Heart right ventricle (tissue), 16 donors: ENCODE measurements at regions not wholly inside any gene's neighbourhood (a gene's known extent, or its start where the extent isn't known, plus 50 kb on each side); places are given as distances from the start of the nearest gene placed in this dataset.

Experiments used
- ATAC-seq, 8 donors: fragments of 200-7000 bp; cut with Tn5 transposase; one replicate each; pipeline ENCODE4 v1.9.1; 2020; ENCODE audit warnings: mild to moderate bottlenecking in 8 of 8, moderate library complexity in 8 of 8, moderate number of reproducible peaks in 1 of 8
- DNase-seq, 2 donors: peaks; one replicate each; pipeline ENCODE4 v3.0.0-alpha.2; 2020
- H3K27ac ChIP-seq, 10 donors: fragments of 200-600 bp; sonication (generic) in 2 of 10; one replicate each; pipeline versions ENCODE4 v1.5.0 to v1.8.0; 2020 to 2022; ENCODE audit warnings: mild to moderate bottlenecking in 3 of 10
- H3K27me3 ChIP-seq, 7 donors: fragments of 200-600 bp; one replicate each; pipeline ENCODE4 v1.8.0; 2021 to 2022; ENCODE audit warnings: mild to moderate bottlenecking in 2 of 7
- H3K36me3 ChIP-seq, 9 donors: fragments of 200-600 bp; sonication (generic) in 1 of 9; one replicate each; pipeline versions ENCODE4 v1.5.0 to v1.8.0; 2020 to 2022; ENCODE audit warnings: mild to moderate bottlenecking in 2 of 9
- H3K4me1 ChIP-seq, 9 donors: fragments of 200-600 bp; sonication (generic) in 1 of 9; one replicate each; pipeline versions ENCODE4 v1.5.0 to v1.8.0; 2020 to 2022; ENCODE audit warnings: mild to moderate bottlenecking in 4 of 9
- H3K4me3 ChIP-seq, 10 donors: fragments of 200-600 bp; sonication (generic) in 2 of 10; one replicate each; pipeline versions ENCODE4 v1.5.0 to v1.8.0; 2020 to 2022; ENCODE audit warnings: mild to moderate bottlenecking in 7 of 10, moderate library complexity in 2 of 10
- H3K9me3 ChIP-seq, 11 donors: fragments of 200-600 bp in 10 of 11; sonication (generic) in 2 of 11; one replicate each; pipeline versions ENCODE4 v1.5.0 to v1.8.0; 2013 to 2022; ENCODE audit warnings: mild to moderate bottlenecking in 2 of 11, control low read depth in 1 of 11, moderate library complexity in 1 of 11
- CTCF ChIP-seq, 9 donors: fragments of 200-600 bp; sonication (generic) in 2 of 9; IDR thresholded peaks; one replicate each; pipeline versions ENCODE4 v1.5.0 to v1.8.0; 2021 to 2022; ENCODE audit warnings: antibody characterized with exemption in 9 of 9, mild to moderate bottlenecking in 5 of 9, moderate library complexity in 1 of 9
- WGBS, 2 donors: extraction: QIAGEN DNeasy Blood & Tissue Kit; methylation state at CpG; one replicate each; pipeline ENCODE4 v1.1.7; 2013; ENCODE audit warnings: inconsistent platforms in 1 of 2; 5-methylcytosine and 5-hydroxymethylcytosine counted together
- intact Hi-C, 10 donors: fragments of 100-400 bp; cut with DNase I; formaldehyde crosslinking; loops; one replicate each; pipeline versions ENCODE4 v1.11.1 to v1.14.2; 2022
- donor health status: Arrhythmogenic right ventricular cardiomyopathy.
- donor health status: ischemic (EF 13 %, LVEDD 7.1; RV severe dilation, severe dysfunction).
- donor health status: healthy with polysubstance abuse.
- donor health status: DM: no; HTN: yes; CAD: no.
- donor health status: DM: no; HTN: no; CAD: no.
- donor health status: ischemic (EF 25% LVEDD 6.9; RV normal size, moderate dysfunction).
- donor health status: ischemic (EF 25% LVEDD 5.7; RV mildly dilated, moderate dysfunction).
- donor health status: healthy.
- donor health status: DM: yes; HTN: yes; CAD: no.
- donor health status: Ischemic cardiomyopathy.
- donor health status: ischemic (EF 35%, LVEDD 5.7; RV mildly dilated, moderate dysfunction).
- donor health status: nonischemic (EF 11% LVEDD 7.7; RV severe dilation, severe dysfunction).
- donor health status: DM: yes; HTN: yes; CAD: no.
- donor health status: PGD.
- donor health status: ischemic (EF 29% LVEDD 5.4; RV normal size, mild dysfunction).
- donor health status: nonischemic (EF 23%, LVEDD 6.1; RV moderate dilation, normal function).

- intact Hi-C loops: loop anchor here in 1 of 10 donors (5.0 to 10.0 kb wide), 2 partner anchors 123 to 845 kb away; no protein-coding TSS in a partner anchor
- 83 to 90% methylated on average over 3 of the region's 3 CpGs for WGBS, 2 donors
- peak overlapping the region in 1 of 10 donors; percentile 5 for H3K27ac ChIP-seq
- no peak for TF ChIP-seq CTCF (IDR thresholded peaks at IDR 0.05)
- no peak for ATAC-seq
- peak overlapping the region in 1 of 10 donors; percentile 2 for H3K4me3 ChIP-seq
- H3K4me1 ChIP-seq: no peaks in the 10 kb centered on the region
- no peaks in the 10 kb centered on the region for H3K27me3 ChIP-seq
- peaks cover 0 to 18% (median 2%) of the 10 kb centered on the region in 11 donors for H3K9me3 ChIP-seq
- DNase-seq: no peak
- no peaks in the 10 kb centered on the region for H3K36me3 ChIP-seq
Observed at GRCh38 chr15:95479308-95479707, 851.2 kb upstream of the NR2F2 start.

- no peak overlapping the region for H3K4me3 ChIP-seq
- peaks cover 0 to 32% (median 14%) of the 10 kb centered on the region in 11 donors for H3K9me3 ChIP-seq
- H3K36me3 ChIP-seq: no peaks in the 10 kb centered on the region
- H3K27ac ChIP-seq: no peak overlapping the region
- intact Hi-C loops: no loop called here
- H3K27me3 ChIP-seq: no peaks in the 10 kb centered on the region
- no peak for TF ChIP-seq CTCF (IDR thresholded peaks at IDR 0.05)
- DNase-seq (no peak), ATAC-seq (no peak)
- H3K4me1 ChIP-seq: no peaks in the 10 kb centered on the region
Observed at GRCh38 chr15:95485367-95485766, 845.1 kb upstream of the NR2F2 start.

GRCh38 chr15:95486224-95486623 lies 844.3 kb upstream of the NR2F2 start:
- Histone ChIP-seq H3K9me3 (peaks cover 0 to 32% (median 14%) of the 10 kb centered on the region in 11 donors), H3K36me3 (no peaks in the 10 kb centered on the region), H3K4me1 (no peaks in the 10 kb centered on the region), H3K4me3 (no peak overlapping the region), H3K27me3 (no peaks in the 10 kb centered on the region), H3K27ac (no peak overlapping the region)
- ATAC-seq (no peak), DNase-seq (no peak)
- TF ChIP-seq CTCF (IDR thresholded peaks at IDR 0.05): no peak
- WGBS, 2 donors: 83 to 88% methylated on average over 5 of the region's 5 CpGs
- intact Hi-C loops: no loop called here

GRCh38 chr15:95489103-95489502 lies 841.4 kb upstream of the NR2F2 start:
- H3K9me3 ChIP-seq: peaks cover 0 to 20% (median 14%) of the 10 kb centered on the region in 11 donors
- no peaks in the 10 kb centered on the region for H3K27me3 ChIP-seq
- intact Hi-C loops: no loop called here
- DNase-seq (no peak), ATAC-seq (no peak)
- H3K27ac ChIP-seq: no peak overlapping the region
- no peak overlapping the region for H3K4me3 ChIP-seq
- 97% methylated on average over 5 of the region's 5 CpGs for WGBS, 2 donors
- H3K36me3 ChIP-seq: no peaks in the 10 kb centered on the region
- TF ChIP-seq CTCF (IDR thresholded peaks at IDR 0.05): no peak
- H3K4me1 ChIP-seq: peaks cover 0 to 4% (median 0%) of the 10 kb centered on the region in 9 donors
